GM20000 (cell line): ENCODE measurements at regions not wholly inside any gene's neighbourhood (a gene's known extent, or its start where the extent isn't known, plus 50 kb on each side); places are given as distances from the start of the nearest gene placed in this dataset.
"Not testable (repeated sequence)": the region's sequence is repeated elsewhere in the genome, so short reads cannot be mapped to it uniquely, and the experiment has no call there.

Source experiments
- DNase-seq: peaks from one replicate; pipeline ENCODE4 v3.0.0; 2012; ENCODE audit warnings: low spot score
- CTCF ChIP-seq: IDR thresholded peaks from 2 replicates; pipeline ENCODE4 v1.5.1; 2012; ENCODE audit warnings: mild to moderate bottlenecking, control low read depth; ENCODE audit errors: extremely low read depth, missing control alignments

- no peak for TF ChIP-seq CTCF
- DNase-seq: no peak
Observed at GRCh38 chrX:10988653-10989052, 122.5 kb upstream of the HCCS start.

GRCh38 chrX:10989386-10989785 is 121.7 kb upstream of the HCCS start:
- DNase-seq: no peak
- no peak for TF ChIP-seq CTCF

GRCh38 chrX:10990418-10990817 is 120.7 kb upstream of the HCCS start:
- no peak for TF ChIP-seq CTCF
- DNase-seq: no peak

GRCh38 chrX:10990976-10991375 is 120.2 kb upstream of the HCCS start:
- no peak for DNase-seq

GRCh38 chrX:10992110-10992509 is 119.0 kb upstream of the HCCS start:
- DNase-seq: no peak
- no peak for TF ChIP-seq CTCF

More at GRCh38 chrX:10990976-10991375, 120.2 kb upstream of the HCCS start:
- TF ChIP-seq CTCF: no peak

- not testable (repeated sequence) for DNase-seq
Observed at GRCh38 chrX:11007076-11007475, 104.1 kb upstream of the HCCS start.

- no peak for TF ChIP-seq CTCF
- no peak for DNase-seq
Observed at GRCh38 chrX:11010476-11010875, 100.7 kb upstream of the HCCS start.

GRCh38 chrX:11016728-11017127 is 94.4 kb upstream of the HCCS start:
- TF ChIP-seq CTCF: no peak
- DNase-seq: no peak

GRCh38 chrX:11022588-11022987 is 88.5 kb upstream of the HCCS start:
- DNase-seq: not testable (repeated sequence)
